ENCODE measurements at regions not wholly inside any gene's neighbourhood (a gene's known extent, or its start where the extent isn't known, plus 50 kb on each side); places are given as distances from the start of the nearest gene placed in this dataset.

DNA sequence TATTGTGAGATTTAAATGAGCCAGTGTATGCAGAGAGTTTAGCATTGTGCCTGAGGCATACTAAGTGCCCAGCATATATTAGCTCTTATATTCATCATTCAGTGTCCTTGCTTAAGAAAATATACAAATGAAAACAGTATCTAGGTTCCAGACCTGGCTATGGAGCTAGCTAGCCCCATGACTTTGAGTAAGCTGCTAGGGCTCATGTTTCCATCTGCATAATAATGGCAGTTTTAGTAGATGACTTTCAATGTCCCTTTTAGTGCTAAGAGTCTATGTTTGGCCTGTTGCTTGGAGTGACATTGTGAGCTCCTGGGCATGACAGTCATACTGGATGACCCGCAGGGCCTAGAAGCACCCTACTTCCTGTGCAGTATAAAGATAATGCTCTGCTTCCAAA lies 435.3 kb downstream of the ZIC3 start:
- peaks cover 0 to 11% (median 0%) of the 10 kb centered on the region in 4 donors for H3K27me3 ChIP-seq
- no peaks in the 10 kb centered on the region for H3K9me3 ChIP-seq
- H3K4me3 ChIP-seq, result no peak overlapping the region
- TF ChIP-seq, protein P1, sequence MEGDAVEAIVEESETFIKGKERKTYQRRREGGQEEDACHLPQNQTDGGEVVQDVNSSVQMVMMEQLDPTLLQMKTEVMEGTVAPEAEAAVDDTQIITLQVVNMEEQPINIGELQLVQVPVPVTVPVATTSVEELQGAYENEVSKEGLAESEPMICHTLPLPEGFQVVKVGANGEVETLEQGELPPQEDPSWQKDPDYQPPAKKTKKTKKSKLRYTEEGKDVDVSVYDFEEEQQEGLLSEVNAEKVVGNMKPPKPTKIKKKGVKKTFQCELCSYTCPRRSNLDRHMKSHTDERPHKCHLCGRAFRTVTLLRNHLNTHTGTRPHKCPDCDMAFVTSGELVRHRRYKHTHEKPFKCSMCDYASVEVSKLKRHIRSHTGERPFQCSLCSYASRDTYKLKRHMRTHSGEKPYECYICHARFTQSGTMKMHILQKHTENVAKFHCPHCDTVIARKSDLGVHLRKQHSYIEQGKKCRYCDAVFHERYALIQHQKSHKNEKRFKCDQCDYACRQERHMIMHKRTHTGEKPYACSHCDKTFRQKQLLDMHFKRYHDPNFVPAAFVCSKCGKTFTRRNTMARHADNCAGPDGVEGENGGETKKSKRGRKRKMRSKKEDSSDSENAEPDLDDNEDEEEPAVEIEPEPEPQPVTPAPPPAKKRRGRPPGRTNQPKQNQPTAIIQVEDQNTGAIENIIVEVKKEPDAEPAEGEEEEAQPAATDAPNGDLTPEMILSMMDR (IDR thresholded peaks at IDR 0.05), result no peak
- FAIRE-seq, result no peak
- no peak for DNase-seq
- no peaks in the 10 kb centered on the region for H3K4me1 ChIP-seq
- H3K27ac ChIP-seq, result no peak overlapping the region
- no peak for ATAC-seq
- WGBS, 2 donors, result 69 to 85% methylated on average over 1 of the region's 1 CpG
- intact Hi-C loops (cut with DNase I), result no loop called here
- H3K36me3 ChIP-seq, result no peaks in the 10 kb centered on the region

DNA sequence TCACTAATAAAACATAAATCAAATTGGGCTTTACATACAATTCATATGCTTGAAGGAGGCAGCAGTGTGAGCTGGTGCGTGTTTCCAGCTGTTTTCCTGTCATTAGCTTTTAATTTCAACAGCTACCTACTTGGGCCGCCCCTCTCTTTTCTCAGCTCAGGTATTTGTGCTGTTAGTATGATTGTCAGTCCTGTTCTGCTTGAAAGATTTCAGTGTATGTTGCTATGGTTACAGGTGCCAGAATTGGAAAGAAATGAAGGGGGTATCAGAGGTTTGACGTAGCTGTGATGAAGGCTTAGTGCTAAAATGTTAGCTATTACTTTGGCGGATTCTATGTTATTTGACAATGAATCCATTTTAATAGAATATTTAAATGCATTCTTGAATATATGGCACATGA lies 440.3 kb downstream of the ZIC3 start:
- TF ChIP-seq, protein P1 (IDR thresholded peaks at IDR 0.05), result no peak

DNA sequence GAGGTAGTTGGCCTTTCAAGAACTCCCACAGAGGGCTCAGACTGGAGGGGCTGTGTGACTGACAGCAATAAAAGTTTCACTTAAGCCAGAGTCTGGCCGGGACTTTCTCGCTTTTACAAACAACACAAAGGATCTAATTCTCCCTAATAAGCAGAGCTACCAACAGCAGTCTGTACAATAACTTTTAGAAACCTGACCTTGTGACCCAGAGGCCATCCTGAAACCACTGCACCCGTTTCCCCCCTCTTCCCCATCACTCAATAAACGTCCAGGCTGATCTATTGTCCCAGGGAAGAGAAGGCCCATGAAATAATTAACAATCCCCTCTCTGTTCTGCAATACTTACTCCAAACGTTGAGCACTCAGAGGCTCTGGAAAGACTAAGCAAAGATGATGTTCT lies 442.4 kb downstream of the ZIC3 start:
- ATAC-seq, result no peak
- no peak overlapping the region for H3K27ac ChIP-seq
- FAIRE-seq, result no peak
- H3K9me3 ChIP-seq, result no peaks in the 10 kb centered on the region
- no peaks in the 10 kb centered on the region for H3K36me3 ChIP-seq
- TF ChIP-seq, protein P1 (IDR thresholded peaks at IDR 0.05), result no peak
- no peaks in the 10 kb centered on the region for H3K27me3 ChIP-seq
- 13 to 21% methylated on average over 5 of the region's 5 CpGs for WGBS, 2 donors
- intact Hi-C loops (cut with DNase I), result no loop called here
- no peak overlapping the region for H3K4me3 ChIP-seq
- no peaks in the 10 kb centered on the region for H3K4me1 ChIP-seq
- DNase-seq, result no peak

More for the DNA sequence above, 440.3 kb downstream of the ZIC3 start:
- no peaks in the 10 kb centered on the region for H3K36me3 ChIP-seq
- ATAC-seq (no peak), FAIRE-seq (no peak), DNase-seq (no peak)
- intact Hi-C loops (cut with DNase I), result no loop called here
- 44 to 57% methylated on average over 4 of the region's 4 CpGs for WGBS, 2 donors
- H3K9me3 ChIP-seq, result no peaks in the 10 kb centered on the region
- H3K4me3 ChIP-seq, result no peak overlapping the region
- no peaks in the 10 kb centered on the region for H3K4me1 ChIP-seq
- no peak overlapping the region for H3K27ac ChIP-seq
- no peaks in the 10 kb centered on the region for H3K27me3 ChIP-seq

DNA sequence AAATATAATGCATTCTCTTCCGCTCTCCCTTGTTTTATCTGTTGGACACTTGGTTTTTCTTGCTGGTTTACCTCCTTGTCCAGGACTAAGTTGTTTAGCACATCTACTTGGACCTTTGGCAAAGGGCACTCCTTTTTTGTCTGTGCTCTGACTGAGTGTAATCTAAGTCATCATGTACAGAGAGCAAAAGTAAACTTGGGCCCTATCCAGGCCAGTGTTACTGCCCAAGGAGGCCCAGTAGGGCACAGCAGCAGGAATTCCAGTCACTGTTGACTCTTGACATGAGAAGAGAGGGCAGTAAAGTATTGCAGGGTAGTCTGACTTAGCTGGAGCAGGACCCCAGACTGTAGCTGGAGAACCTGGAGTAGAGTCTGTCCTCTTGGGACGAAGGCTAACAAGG lies 445.5 kb downstream of the ZIC3 start:
- Histone ChIP-seq H3K27ac (no peak overlapping the region), H3K4me3 (no peak overlapping the region), H3K4me1 (no peaks in the 10 kb centered on the region), H3K9me3 (no peaks in the 10 kb centered on the region), H3K36me3 (no peaks in the 10 kb centered on the region), H3K27me3 (no peaks in the 10 kb centered on the region)
- ATAC-seq (no peak), FAIRE-seq (no peak), DNase-seq (no peak)
- 84 to 86% methylated on average over 2 of the region's 2 CpGs for WGBS, 2 donors
- intact Hi-C loops (cut with DNase I), result no loop called here
- TF ChIP-seq, protein P1 (IDR thresholded peaks at IDR 0.05), result no peak

DNA sequence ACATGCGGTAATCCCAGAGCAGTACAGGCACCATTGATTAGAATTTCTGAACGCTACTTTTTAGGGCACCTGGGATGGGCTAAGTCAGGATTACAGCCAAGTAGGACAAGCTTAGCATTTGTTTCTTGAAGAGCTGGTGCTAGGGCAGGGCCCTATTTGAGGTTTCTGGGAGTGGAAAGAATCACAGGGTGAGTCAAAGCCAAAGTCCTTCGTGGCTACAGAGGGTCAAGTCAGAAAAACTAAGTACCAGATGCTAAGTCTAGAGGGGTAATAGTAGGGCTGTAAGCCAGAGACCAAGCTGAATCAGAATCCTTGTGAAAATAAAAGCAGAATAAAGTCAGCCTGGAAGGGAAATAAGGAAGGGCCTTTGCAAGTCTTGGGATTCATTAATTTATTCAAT lies 448.6 kb downstream of the ZIC3 start:
- Histone ChIP-seq H3K4me3 (no peak overlapping the region), H3K9me3 (no peaks in the 10 kb centered on the region), H3K27me3 (peaks cover 0 to 7% (median 0%) of the 10 kb centered on the region in 4 donors), H3K4me1 (no peaks in the 10 kb centered on the region), H3K36me3 (no peaks in the 10 kb centered on the region), H3K27ac (no peak overlapping the region)
- intact Hi-C loops (cut with DNase I), result no loop called here
- WGBS, 2 donors, result 43 to 50% methylated on average over 3 of the region's 3 CpGs
- no peak for ATAC-seq
- no peak for FAIRE-seq
- TF ChIP-seq, protein P1 (IDR thresholded peaks at IDR 0.05), result no peak
- no peak for DNase-seq
